Limb (tissue), 2 donors: ENCODE measurements at regions not wholly inside any gene's neighbourhood (a gene's known extent, or its start where the extent isn't known, plus 50 kb on each side); places are given as distances from the start of the nearest gene placed in this dataset.

Experiments
- DNase-seq, 2 donors: peaks; one replicate each; pipeline ENCODE4 v3.0.0-alpha.2; 2016; ENCODE audit errors: extremely low spot score in 2 of 2

DNA sequence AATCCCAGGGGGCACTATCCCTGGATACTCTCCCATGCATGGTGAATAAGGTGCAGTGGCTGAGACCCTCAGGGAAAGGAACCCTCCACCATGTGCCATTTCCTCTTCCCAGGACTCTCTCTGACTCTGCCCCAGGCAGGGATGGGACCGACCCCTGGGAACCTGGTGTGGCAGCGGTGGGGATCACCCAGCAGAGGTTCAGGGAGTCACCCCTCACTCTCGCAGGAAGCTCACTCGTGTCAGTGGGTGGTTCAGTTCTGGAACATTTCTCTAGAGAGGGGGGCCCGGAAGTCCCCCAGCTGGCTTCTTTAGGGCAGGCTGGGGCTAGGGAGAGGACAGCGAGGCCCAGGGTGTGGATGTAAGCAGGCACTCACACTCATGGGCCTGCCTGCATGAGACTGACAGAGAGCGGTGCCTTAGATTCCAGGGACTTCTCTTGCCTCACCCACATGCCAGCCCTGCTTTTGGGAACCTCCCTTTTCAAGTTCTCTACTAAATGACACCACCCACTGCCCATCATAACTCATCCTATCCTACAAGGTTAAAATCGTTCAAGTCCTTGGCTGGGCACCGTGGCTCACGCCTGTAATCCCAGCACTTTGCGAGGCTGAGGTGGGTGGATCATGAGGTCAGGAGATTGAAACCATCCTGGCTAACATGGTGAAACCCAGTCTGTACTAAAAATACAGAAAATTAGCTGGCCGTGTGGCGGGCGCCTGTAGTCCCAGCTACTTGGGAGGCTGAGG is 109.7 kb upstream of the SDK2 start:
- DNase-seq, result no peak

DNA sequence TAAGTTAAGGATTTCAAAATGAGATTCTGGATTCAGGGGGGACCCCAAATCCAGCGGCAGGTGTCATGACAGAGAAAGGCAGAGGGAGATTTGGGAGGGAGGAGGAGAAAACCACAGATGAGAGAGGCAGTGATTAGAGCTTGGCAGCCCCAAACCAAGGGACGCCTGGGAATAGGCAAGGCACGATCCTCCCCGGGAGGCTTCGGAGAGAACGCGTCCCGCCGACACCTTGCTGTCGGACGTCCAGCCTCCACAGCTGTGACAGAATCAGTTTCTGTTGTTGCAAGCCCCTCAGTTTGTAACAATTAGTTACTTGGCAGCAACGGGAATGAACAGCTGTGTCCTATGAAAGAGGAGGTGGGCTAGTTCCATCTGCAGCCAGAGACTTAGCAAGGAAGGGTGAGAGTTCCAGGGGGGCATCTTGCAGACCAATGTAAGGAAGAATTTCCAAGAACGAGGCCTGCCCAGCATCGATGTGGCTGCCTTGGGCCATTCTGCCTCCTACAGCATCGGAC is 110.7 kb upstream of the SDK2 start:
- no peak for DNase-seq

- no peak for DNase-seq
These were observed 113.2 kb upstream of the SDK2 start for GRCh38 chr17:73757420-73757819.

- no peak for DNase-seq
These were observed 114.0 kb upstream of the SDK2 start for GRCh38 chr17:73758245-73758644.

DNA sequence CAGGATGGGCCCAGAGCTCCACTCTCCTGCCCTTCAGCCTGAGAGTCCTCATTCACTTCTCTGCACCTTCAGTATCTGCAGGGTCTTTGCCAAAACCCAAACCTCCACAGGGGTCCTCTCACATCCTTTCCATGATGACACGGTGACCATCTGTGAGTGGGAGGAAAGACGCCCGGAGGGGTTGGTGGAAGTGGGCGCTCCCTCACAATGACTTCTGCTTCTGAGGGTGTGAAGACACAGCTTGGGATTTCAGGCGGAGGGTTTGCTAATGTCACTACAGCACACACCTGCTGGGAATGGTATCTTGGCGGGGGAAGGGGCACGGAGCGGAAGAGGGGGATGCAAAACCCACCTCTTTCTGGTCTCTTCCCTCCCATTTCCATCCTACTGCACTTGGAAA is 115.1 kb upstream of the SDK2 start:
- no peak for DNase-seq

DNA sequence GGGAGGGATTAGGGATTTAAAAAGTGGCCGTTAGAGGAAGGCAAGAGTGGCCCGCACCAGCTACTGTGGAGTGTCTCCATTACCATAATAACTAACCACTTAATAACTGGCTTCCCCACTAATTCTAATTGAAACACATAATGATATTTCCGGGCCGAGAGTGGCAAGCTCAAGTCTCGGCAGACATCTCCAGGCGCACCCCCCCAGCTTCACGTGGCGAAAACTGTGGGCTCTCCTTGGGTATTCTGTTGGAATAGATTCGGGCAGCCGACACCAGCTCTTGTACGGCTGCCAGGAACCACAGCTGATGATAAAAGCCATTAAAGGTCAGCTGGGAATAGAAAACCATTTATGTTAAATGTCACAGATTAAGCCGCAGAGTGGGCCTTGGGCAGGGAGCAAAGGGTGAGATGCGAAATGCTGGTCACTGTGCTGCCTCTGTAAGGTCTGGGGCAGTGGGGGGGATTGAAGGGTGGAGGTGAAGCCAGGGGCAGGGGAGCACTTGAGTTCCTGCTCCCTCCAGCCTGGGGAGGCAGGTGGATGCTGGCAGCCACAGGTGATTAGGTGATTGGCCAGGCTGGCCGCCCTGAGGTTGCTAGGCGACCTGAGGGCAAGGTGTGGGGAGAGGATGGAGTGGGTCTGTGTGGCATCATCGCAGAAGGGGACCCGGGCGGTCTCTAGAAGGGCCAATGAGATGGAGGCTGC is 115.6 kb upstream of the SDK2 start:
- DNase-seq, result peak in 1 of 2 donors; percentile 53

DNA sequence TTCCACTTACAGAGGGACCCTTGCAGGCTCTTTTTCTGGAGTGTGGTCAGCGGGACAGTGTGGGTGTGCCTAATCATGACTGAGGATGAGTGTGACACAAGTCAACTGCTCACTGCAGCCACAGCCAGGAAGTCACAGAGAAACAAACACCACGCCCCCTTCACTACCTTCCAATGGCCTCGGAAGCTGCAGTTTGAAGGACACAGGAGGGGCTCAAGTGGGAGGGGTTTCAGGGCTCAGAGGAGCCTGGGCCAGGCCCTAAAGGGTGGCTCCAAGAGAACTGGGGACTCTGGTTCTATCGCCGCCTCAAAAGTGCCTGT is 116.2 kb upstream of the SDK2 start:
- DNase-seq, result no peak

- no peak for DNase-seq
These were observed 121.7 kb upstream of the SDK2 start for GRCh38 chr17:73765824-73766563.

- DNase-seq, result no peak
These were observed 123.5 kb upstream of the SDK2 start for GRCh38 chr17:73767696-73768095.

DNA sequence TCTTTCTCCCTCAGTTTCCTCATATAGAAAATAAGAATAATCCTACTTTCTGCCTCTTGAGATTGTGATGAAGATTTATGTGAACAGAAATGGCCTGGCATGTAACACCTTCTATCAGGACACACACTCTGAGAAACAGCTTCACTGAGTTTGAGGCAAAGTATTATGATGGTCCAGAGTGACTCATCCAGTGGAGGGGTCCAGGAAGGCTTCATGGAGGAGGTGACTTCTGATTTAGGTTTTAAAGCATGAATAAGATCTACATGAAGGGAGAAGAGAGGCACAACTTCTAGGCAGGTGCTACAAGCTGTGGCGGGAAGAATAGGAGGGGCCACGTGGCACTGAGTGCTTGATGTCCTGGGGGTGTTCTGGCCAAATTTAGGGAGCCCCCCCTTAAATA is 124.4 kb upstream of the SDK2 start:
- DNase-seq, result no peak

DNA sequence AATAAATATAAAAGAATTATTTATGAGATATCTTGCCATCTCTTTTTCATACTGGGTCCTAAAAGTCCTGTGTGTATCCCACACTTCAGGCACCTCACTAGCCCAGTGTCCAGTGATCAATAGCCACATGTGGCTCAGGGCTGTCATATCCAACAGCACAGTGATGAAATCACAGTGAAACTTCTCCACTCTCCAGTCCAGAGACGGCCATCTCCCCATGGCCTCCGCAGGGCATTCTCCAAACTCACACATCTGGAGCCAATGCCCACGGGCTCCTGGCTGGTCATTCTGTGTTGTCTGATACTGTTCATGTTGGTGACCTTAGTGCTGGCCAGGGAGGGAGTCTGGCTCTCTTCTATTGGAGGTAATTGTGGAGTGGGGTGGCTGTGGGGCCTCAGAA is 125.2 kb upstream of the SDK2 start:
- DNase-seq, result no peak

DNA sequence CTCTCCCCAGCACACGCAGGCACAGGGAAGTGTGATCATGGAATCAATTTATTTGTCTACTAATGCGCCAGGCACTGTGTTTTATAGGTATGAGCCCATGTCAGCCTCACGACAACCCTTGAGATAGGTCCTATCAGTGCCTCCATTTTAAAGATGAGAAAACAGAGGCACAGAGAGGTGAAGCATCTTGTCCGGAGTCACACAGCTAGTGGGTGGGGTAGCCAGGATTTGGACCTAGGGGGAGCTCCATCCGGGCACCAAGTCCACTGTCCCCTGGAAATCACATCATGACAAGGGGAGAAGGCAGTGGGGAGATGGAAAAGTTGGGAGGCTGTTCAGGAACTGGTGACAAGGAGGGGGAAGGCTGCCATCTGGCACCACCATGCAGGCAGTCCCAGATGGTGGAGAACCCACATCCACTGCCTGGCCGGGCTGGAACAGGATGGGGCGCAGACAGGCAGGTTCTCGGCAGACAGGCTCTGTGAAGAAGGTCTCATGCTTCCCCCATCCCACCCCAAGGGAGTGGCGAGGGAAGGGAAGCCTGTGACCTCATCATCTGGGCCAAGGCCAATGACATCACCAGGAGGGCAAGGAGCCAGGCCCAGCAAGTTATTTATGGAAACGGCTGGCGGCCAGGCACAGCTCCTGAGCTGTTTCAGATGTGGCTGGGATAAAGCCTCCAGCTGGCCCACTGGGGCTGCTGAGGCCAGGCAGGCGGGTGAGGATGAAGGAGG is 126.0 kb upstream of the SDK2 start:
- peak; percentile 90 to 95 for DNase-seq

- no peak for DNase-seq
These were observed 126.6 kb upstream of the SDK2 start for GRCh38 chr17:73770849-73771229.

- no peak for DNase-seq
These were observed 128.0 kb upstream of the SDK2 start for GRCh38 chr17:73772107-73772705.

DNA sequence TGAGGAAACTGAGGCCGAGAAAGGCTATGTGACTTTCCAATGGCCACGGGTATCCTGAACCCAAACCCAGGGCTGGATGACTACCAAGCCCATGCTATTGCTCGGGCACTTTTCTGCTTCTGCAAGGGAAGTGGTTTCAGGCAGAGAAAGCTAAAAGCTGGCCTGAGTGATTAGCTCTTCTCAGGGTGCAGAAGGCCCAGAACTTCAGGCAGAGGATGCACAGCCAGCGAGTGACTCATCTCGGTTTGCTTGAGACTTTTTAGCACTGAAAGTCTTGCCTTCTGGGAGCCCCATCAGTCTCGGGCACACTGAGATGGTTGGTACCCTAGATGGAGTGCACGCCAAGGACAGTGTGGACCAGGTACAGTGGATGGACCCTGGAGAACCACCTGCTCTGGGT is 129.5 kb upstream of the SDK2 start:
- DNase-seq, result no peak

DNA sequence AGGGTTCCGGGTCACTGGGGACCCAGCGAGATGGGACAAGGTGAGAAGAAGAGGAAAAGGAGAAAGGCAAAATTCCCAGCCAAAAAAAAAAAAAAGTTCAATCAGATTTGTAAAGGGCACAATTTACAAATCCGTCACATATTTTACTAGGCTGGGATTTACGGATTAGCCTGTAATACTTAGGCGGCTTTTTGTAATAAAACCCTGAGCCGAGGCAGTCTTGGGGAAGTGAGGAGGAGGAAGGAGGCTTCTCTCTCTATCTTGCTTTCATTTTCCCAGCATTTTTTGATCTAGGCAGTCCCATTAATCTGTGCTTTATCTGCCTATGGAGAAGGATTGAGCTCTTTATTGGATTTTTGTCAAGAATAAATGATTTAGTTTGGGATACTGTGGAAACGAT is 130.6 kb upstream of the SDK2 start:
- no peak for DNase-seq

- DNase-seq, result no peak
These were observed 132.3 kb upstream of the SDK2 start for GRCh38 chr17:73776351-73777130.

- no peak for DNase-seq
These were observed 132.8 kb upstream of the SDK2 start for GRCh38 chr17:73777131-73777449.

DNA sequence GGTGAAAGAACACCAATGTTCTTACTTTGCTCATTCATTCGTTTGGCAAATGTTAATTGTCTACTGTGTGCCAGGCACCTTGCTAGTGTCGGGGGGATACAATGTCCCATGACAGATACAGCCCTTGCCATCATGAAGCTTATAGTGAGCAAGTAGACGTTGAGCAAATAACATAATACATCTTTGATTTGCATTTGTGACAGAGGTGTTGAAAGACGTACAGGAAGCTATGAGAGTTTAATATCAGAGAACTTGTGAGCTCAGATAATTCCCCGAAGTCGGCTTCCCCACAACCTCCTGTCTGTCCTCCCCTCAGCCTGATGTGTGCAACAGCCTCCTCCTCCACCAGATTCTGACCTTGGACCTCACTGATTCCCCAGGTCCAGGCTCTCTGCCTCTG is 138.0 kb upstream of the SDK2 start:
- DNase-seq, result no peak

DNA sequence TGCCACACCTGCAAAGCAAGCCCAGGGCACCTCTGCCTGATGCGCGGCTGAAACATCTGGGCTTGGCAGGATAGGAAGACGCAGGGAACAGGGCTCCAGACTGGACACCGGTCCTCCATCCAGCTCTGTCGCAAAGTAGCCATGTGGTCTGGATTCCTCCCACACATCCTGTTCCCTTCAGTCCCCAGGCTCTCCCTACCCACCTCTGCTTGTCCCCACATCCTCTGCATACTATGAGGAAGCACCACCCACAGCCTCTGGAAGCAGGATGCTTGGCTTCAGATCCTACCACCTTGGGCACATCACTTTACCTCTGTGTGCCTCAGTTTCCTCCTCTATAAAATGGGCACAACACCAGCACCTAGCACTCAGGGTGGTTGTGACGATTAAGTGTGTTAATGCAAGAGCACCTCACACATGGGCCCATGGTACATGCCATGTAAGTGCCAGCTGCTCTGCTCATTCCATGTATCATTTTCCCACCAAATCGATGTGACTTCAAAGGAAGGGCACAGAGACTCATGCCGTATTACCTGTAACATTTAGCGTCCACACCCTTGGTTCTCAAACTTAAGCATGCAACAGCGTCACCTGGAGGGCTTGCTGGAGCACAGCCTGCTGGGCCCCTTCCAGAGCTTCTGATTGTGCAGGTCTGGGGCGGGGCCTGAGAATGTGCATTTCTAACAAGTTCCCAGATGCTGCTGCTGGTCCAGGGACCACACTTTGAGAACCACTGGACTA is 138.6 kb upstream of the SDK2 start:
- DNase-seq, result no peak
